A549 (cell line): ENCODE measurements at regions not wholly inside any gene's neighbourhood (a gene's known extent, or its start where the extent isn't known, plus 50 kb on each side); places are given as distances from the start of the nearest gene placed in this dataset.

Experiments
- ATAC-seq, 2 experiments: fragments of 200-7000 bp in 1 of 2; fragments of >200 bp in 1 of 2; cut with Nextera tagmentation in 1 of 2; cut with Tn5 transposase in 1 of 2; 3 replicates each; pipeline versions ENCODE4 v1.8.0 to v1.9.1; 2018 to 2020; ENCODE audit warnings: mild to moderate bottlenecking in 1 of 2, moderate library complexity in 1 of 2
- CTCF ChIA-PET: fragments of 300-600 bp; sonication (Branson Sonifier 250); formaldehyde crosslinking; extraction: SDS; loops from one replicate; lab custom pipeline; 2021; ENCODE audit warnings: antibody characterized with exemption, inconsistent platforms; lab: Yijun Ruan, JAX
- POLR2A ChIA-PET: fragments of 350-600 bp; formaldehyde crosslinking; extraction: SDS; loops from one replicate; lab custom pipeline; 2021; ENCODE audit warnings: antibody characterized with exemption, inconsistent platforms; lab: Yijun Ruan, JAX
- DNase-seq, 2 experiments: peaks; one replicate each; pipeline versions ENCODE4 v3.0.0 to v3.0.0-alpha.2; 2011 to 2016; ENCODE audit warnings: low read depth in 1 of 2, low spot score in 1 of 2
- FAIRE-seq: peaks from 2 replicates; lab custom pipeline; 2011; peaks lifted over from hg19 to GRCh38; lab: Jason Lieb, UNC
- H3K27ac ChIP-seq, 2 experiments: fragments of >200 bp; sonication (Bioruptor Twin); formaldehyde crosslinking; 3 replicates each; pipeline ENCODE4 v1.5.1; 2016 to 2017
- H3K4me1 ChIP-seq: fragments of >200 bp; sonication (Bioruptor Twin); formaldehyde crosslinking; 3 replicates; pipeline ENCODE4 v1.6.1; 2016
- H3K4me2 ChIP-seq: fragments of >200 bp; sonication (Bioruptor Twin); formaldehyde crosslinking; 3 replicates; pipeline ENCODE4 v1.6.1; 2016
- H3K4me3 ChIP-seq: fragments of >200 bp; sonication (Bioruptor Twin); formaldehyde crosslinking; 3 replicates; pipeline ENCODE4 v1.5.1; 2016
- H3K9me3 ChIP-seq: fragments of >200 bp; sonication (Bioruptor Twin); formaldehyde crosslinking; 3 replicates; pipeline ENCODE4 v1.6.1; 2016
- BHLHE40 ChIP-seq: IDR thresholded peaks from 2 replicates; pipeline ENCODE4 v1.6.1; 2012; ENCODE audit warnings: low read depth, low read length, inconsistent platforms
- CBX2 ChIP-seq: fragments of 200-600 bp; sonication (generic); IDR thresholded peaks from 2 replicates; pipeline ENCODE4 v1.6.1; 2016; ENCODE audit warnings: low read depth, mild to moderate bottlenecking, borderline replicate concordance
- CBX8 ChIP-seq: fragments of 200-600 bp; sonication (generic); IDR thresholded peaks from 2 replicates; pipeline ENCODE4 v1.6.1; 2016
- CEBPB ChIP-seq, 2 experiments: fragments of >200 bp in 1 of 2; sonication (Bioruptor Twin) in 1 of 2; formaldehyde crosslinking in 1 of 2; IDR thresholded peaks; 2 replicates each; pipeline ENCODE4 v1.6.1; 2012 to 2016
- CHD2 ChIP-seq: fragments of 150-350 bp; IDR thresholded peaks from 2 replicates; pipeline ENCODE4 v1.6.1; 2014; ENCODE audit warnings: low read length; ENCODE audit not compliant: partially characterized antibody
- CHD4 ChIP-seq: fragments of 200-600 bp; sonication (generic); IDR thresholded peaks from 2 replicates; pipeline ENCODE4 v1.6.1; 2016; ENCODE audit warnings: antibody characterized with exemption, mild to moderate bottlenecking, borderline replicate concordance
- CTCF ChIP-seq: fragments of >200 bp; sonication (Bioruptor Twin); formaldehyde crosslinking; IDR thresholded peaks from 3 replicates; pipeline ENCODE4 v1.5.1; 2016
- EHF ChIP-seq: fragments of 250-450 bp; sonication (Bioruptor Pico); IDR thresholded peaks from 2 replicates; pipeline ENCODE4 v1.5.0; 2020; ENCODE audit warnings: mild to moderate bottlenecking
- EHMT2 ChIP-seq: fragments of 200-600 bp; sonication (generic); IDR thresholded peaks from 2 replicates; pipeline ENCODE4 v1.6.1; 2016; ENCODE audit warnings: antibody characterized with exemption, low read depth, mild to moderate bottlenecking, moderate library complexity
- ESRRA ChIP-seq: fragments of 150-350 bp; IDR thresholded peaks from 2 replicates; pipeline ENCODE4 v1.6.1; 2014; ENCODE audit warnings: mild to moderate bottlenecking, low read length, borderline replicate concordance
- FOSB ChIP-seq: fragments of 250-450 bp; sonication (Bioruptor Pico); IDR thresholded peaks from 2 replicates; pipeline ENCODE4 v1.5.0; 2020; ENCODE audit warnings: mild to moderate bottlenecking, moderate library complexity
- FOSL2 ChIP-seq, 2 experiments: fragments of 450-650 bp in 1 of 2; fragments of >200 bp in 1 of 2; sonication (Bioruptor Twin) in 1 of 2; formaldehyde crosslinking; IDR thresholded peaks; 2 replicates each; pipeline versions ENCODE4 v1.5.0 to v1.6.1; 2016 to 2020; ENCODE audit warnings: mild to moderate bottlenecking in 1 of 2, moderate library complexity in 1 of 2
- FOXS1 ChIP-seq: fragments of 250-450 bp; sonication (Bioruptor Pico); IDR thresholded peaks from 2 replicates; pipeline ENCODE4 v1.5.0; 2020; ENCODE audit warnings: mild to moderate bottlenecking, moderate library complexity
- HDAC2 ChIP-seq: fragments of 200-600 bp; sonication (generic); IDR thresholded peaks from 2 replicates; pipeline ENCODE4 v1.6.1; 2016
- HES2 ChIP-seq: fragments of >200 bp; sonication (Bioruptor Twin); formaldehyde crosslinking; IDR thresholded peaks from 2 replicates; pipeline ENCODE4 v1.6.1; 2016
- HEYL ChIP-seq: fragments of 250-450 bp; sonication (Bioruptor Pico); IDR thresholded peaks from 2 replicates; pipeline ENCODE4 v1.8.0; 2021; ENCODE audit warnings: mild to moderate bottlenecking, moderate library complexity
- HMGXB4 ChIP-seq: fragments of 250-450 bp; sonication (Bioruptor Pico); IDR thresholded peaks from 2 replicates; pipeline ENCODE4 v1.5.0; 2021; ENCODE audit warnings: mild to moderate bottlenecking, moderate library complexity, borderline replicate concordance
- MYC ChIP-seq: IDR thresholded peaks from 2 replicates; pipeline ENCODE4 v1.6.1; 2012; ENCODE audit warnings: mild to moderate bottlenecking, inconsistent platforms, low read length, improper control_type of control experiment, borderline replicate concordance
- NFE2L2 ChIP-seq: fragments of 150-350 bp; conservative IDR thresholded peaks from 2 replicates; pipeline ENCODE4 v1.6.1; 2014; ENCODE audit warnings: low read length
- PHF8 ChIP-seq: fragments of 200-600 bp; sonication (generic); IDR thresholded peaks from 2 replicates; pipeline ENCODE4 v1.6.1; 2016; ENCODE audit warnings: low read depth, mild to moderate bottlenecking, antibody characterized with exemption, moderate library complexity, borderline replicate concordance
- POLR2AphosphoS2 ChIP-seq: conservative IDR thresholded peaks from 2 replicates; pipeline ENCODE4 v1.6.1; 2012; ENCODE audit warnings: low read length, improper control_type of control experiment, inconsistent platforms
- RARB ChIP-seq: fragments of 250-450 bp; sonication (Bioruptor Pico); IDR thresholded peaks from 2 replicates; pipeline ENCODE4 v1.8.0; 2021; ENCODE audit warnings: mild to moderate bottlenecking, moderate library complexity
- RCOR1 ChIP-seq: fragments of 150-350 bp; IDR thresholded peaks from 2 replicates; pipeline ENCODE4 v1.6.1; 2014; ENCODE audit warnings: antibody characterized with exemption, low read length, low read depth
- RFX5 ChIP-seq: fragments of 450-650 bp; IDR thresholded peaks from 2 replicates; pipeline ENCODE4 v1.7.1; 2014; ENCODE audit warnings: antibody characterized with exemption, mild to moderate bottlenecking, moderate library complexity
- RNF2 ChIP-seq: fragments of 200-600 bp; sonication (generic); IDR thresholded peaks from 2 replicates; pipeline ENCODE4 v1.6.1; 2016; ENCODE audit warnings: low read depth, mild to moderate bottlenecking, antibody characterized with exemption, moderate library complexity, borderline replicate concordance
- SMC3 ChIP-seq: fragments of >200 bp; sonication (Bioruptor Twin); formaldehyde crosslinking; IDR thresholded peaks from 3 replicates; pipeline ENCODE4 v1.6.1; 2018; ENCODE audit warnings: inconsistent platforms
- SREBF2 ChIP-seq: fragments of 450-650 bp; IDR thresholded peaks from 2 replicates; pipeline ENCODE4 v1.6.1; 2014; ENCODE audit warnings: mild to moderate bottlenecking, moderate library complexity
- TFCP2L1 ChIP-seq: fragments of 250-450 bp; sonication (Bioruptor Pico); IDR thresholded peaks from 2 replicates; pipeline ENCODE4 v1.5.0; 2021; ENCODE audit warnings: mild to moderate bottlenecking
- TP53 ChIP-seq: fragments of 250-450 bp; sonication (Bioruptor Pico); IDR thresholded peaks from 2 replicates; pipeline ENCODE4 v1.5.0; 2021; ENCODE audit warnings: mild to moderate bottlenecking, moderate library complexity
- ZC3H11A ChIP-seq: fragments of 450-650 bp; IDR thresholded peaks from 2 replicates; pipeline ENCODE4 v1.6.1; 2014; ENCODE audit warnings: antibody characterized with exemption, mild to moderate bottlenecking
- WGBS: methylation state at CpG from one replicate; pipeline ENCODE4 v1.1.6; 2017; ENCODE audit errors: missing lambda C conversion rate; 5-methylcytosine and 5-hydroxymethylcytosine counted together

- TF ChIP-seq HMGXB4 (no peak), BHLHE40 (no peak), CBX8 (no peak), RCOR1 (no peak), SMC3 (no peak), HES2 (no peak), CTCF (no peak)
Observed at GRCh38 chr3:34725774-34726173, 913.6 kb upstream of the ARPP21 start (continued).

GRCh38 chr3:34727700-34728099, 911.6 kb upstream of the ARPP21 start:
- ATAC-seq = no peak
- WGBS = 14% methylated on average over 2 of the region's 2 CpGs
- H3K27ac ChIP-seq = no peak overlapping the region
- DNase-seq = peak in 1 of 2 experiments; percentile 6
- H3K9me3 ChIP-seq = no peaks in the 10 kb centered on the region
- no peaks in the 10 kb centered on the region for H3K4me1 ChIP-seq
- FAIRE-seq = peak; percentile 13
- TF ChIP-seq RNF2 (no peak), TP53 (CRISPR knock-in tag) (no peak), MYC (no peak), FOSL2 (IDR thresholded peaks at IDR 0.05) (no peak), FOSL2 (CRISPR knock-in tag; IDR thresholded peaks at IDR 0.05) (no peak), FOXS1 (CRISPR knock-in tag) (no peak), FOSB (no peak), TFCP2L1 (CRISPR knock-in tag) (no peak), RARB (CRISPR knock-in tag) (no peak), HDAC2 (no peak), SREBF2 (no peak), EHMT2 (no peak), HEYL (no peak), CHD4 (no peak), RFX5 (no peak), NFE2L2 (no peak), POLR2AphosphoS2 (no peak), HES2 (no peak)
- H3K4me3 ChIP-seq = no peak overlapping the region
- CTCF ChIA-PET = interaction anchor here (1.1 kb wide), 1 partner anchor 844 kb away, joined by 3 read pairs; no protein-coding TSS in a partner anchor
- no peak overlapping the region for H3K4me2 ChIP-seq
- POLR2A ChIA-PET = no interaction called here

- POLR2A ChIA-PET = no interaction called here
- no peak overlapping the region for H3K27ac ChIP-seq
- ATAC-seq = no peak
- H3K4me2 ChIP-seq = no peak overlapping the region
- no peak for DNase-seq
- CTCF ChIA-PET = interaction anchor here (1.2 kb wide), 1 partner anchor 59 kb away, joined by 6 read pairs; no protein-coding TSS in a partner anchor
- no peaks in the 10 kb centered on the region for H3K9me3 ChIP-seq
- H3K4me1 ChIP-seq = no peaks in the 10 kb centered on the region
- WGBS = 16% methylated on average over 1 of the region's 1 CpG
- no peak for TF ChIP-seq EHMT2
- no peak for TF ChIP-seq HEYL
- TF ChIP-seq BHLHE40 = no peak
- TF ChIP-seq PHF8 = no peak
- TF ChIP-seq CBX2 = no peak
- no peak for TF ChIP-seq ZC3H11A
- TF ChIP-seq FOSB = no peak
- no peak for TF ChIP-seq EHF (CRISPR knock-in tag)
- TF ChIP-seq RNF2 = no peak
- TF ChIP-seq CEBPB (IDR thresholded peaks at IDR 0.05) = no peak
- no peak for TF ChIP-seq ESRRA
- no peak for TF ChIP-seq NFE2L2
- TF ChIP-seq CHD2 = no peak
- no peak for TF ChIP-seq CTCF
- no peak for FAIRE-seq
- H3K4me3 ChIP-seq = no peak overlapping the region
Observed at GRCh38 chr3:34742151-34742550, 897.2 kb upstream of the ARPP21 start.
